IMR-90 (cell line): ENCODE measurements at regions not wholly inside any gene's neighbourhood (a gene's known extent, or its start where the extent isn't known, plus 50 kb on each side); places are given as distances from the start of the nearest gene placed in this dataset.

Experiments used
- ATAC-seq: fragments of 200-7000 bp; cut with Tn5 transposase; 2 replicates; pipeline ENCODE4 v1.9.1; 2020; ENCODE audit warnings: low read depth, mild to moderate bottlenecking, moderate library complexity
- BruUV-seq: library from RNA; stranded (reverse); fragments of 400-500 nt; replicated peaks from 2 replicates; lab custom pipeline; 2021; lab: Mats Ljungman, UMichigan
- CTCF ChIA-PET: fragments of 300-600 bp; formaldehyde crosslinking; extraction: SDS; loops from one replicate; lab custom pipeline; 2021; ENCODE audit warnings: antibody characterized with exemption; lab: Yijun Ruan, JAX
- POLR2A ChIA-PET: fragments of 300-600 bp; sonication (Branson Sonifier 250); formaldehyde crosslinking; loops from one replicate; lab custom pipeline; 2022; ENCODE audit warnings: antibody characterized with exemption; ENCODE audit not compliant: unreplicated experiment; lab: Charles Lee
- DNase-seq: peaks from one replicate; pipeline ENCODE4 v3.0.0; 2013
- H2AFZ ChIP-seq: replicated peaks from 2 replicates; pipeline ENCODE3; 2013; ENCODE audit warnings: low read length, mild to moderate bottlenecking; ENCODE audit not compliant: poor library complexity
- H2AK5ac ChIP-seq: 2 replicates; pipeline ENCODE4 v1.6.1; 2013; ENCODE audit warnings: low read depth, low read length, inconsistent platforms
- H2AK9ac ChIP-seq: replicated peaks from 2 replicates; pipeline ENCODE3; 2013; ENCODE audit warnings: mild to moderate bottlenecking, low read depth, low read length, moderate library complexity; ENCODE audit not compliant: poor library complexity
- H2BK120ac ChIP-seq: 2 replicates; pipeline ENCODE4 v1.6.1; 2013; ENCODE audit warnings: low read depth, low read length, inconsistent platforms
- H2BK15ac ChIP-seq: 3 replicates; pipeline ENCODE4 v1.6.1; 2013; ENCODE audit warnings: low read depth, low read length, inconsistent platforms
- H2BK20ac ChIP-seq: 2 replicates; pipeline ENCODE4 v1.6.1; 2013; ENCODE audit warnings: low read depth, mild to moderate bottlenecking, inconsistent platforms, low read length, moderate library complexity
- H2BK5ac ChIP-seq: 2 replicates; pipeline ENCODE4 v1.6.1; 2013; ENCODE audit warnings: mild to moderate bottlenecking, low read depth, low read length, inconsistent platforms; ENCODE audit not compliant: poor library complexity, severe bottlenecking
- H3K14ac ChIP-seq: replicated peaks from 2 replicates; pipeline ENCODE4 v1.6.1; 2013; ENCODE audit warnings: low read depth, low read length, inconsistent platforms
- H3K18ac ChIP-seq: 2 replicates; pipeline ENCODE4 v1.6.1; 2013; ENCODE audit warnings: low read depth, low read length, control low read depth
- H3K23ac ChIP-seq: 2 replicates; pipeline ENCODE4 v1.6.1; 2013; ENCODE audit warnings: low read depth, low read length, inconsistent platforms
- H3K27ac ChIP-seq: 2 replicates; pipeline ENCODE4 v1.5.1; 2013; ENCODE audit warnings: mild to moderate bottlenecking, control low read depth, low read length; ENCODE audit not compliant: insufficient read depth
- H3K27me3 ChIP-seq: 2 replicates; pipeline ENCODE4 v1.6.1; 2013; ENCODE audit warnings: low read length; ENCODE audit not compliant: control insufficient read depth, insufficient read depth
- H3K36me3 ChIP-seq: 2 replicates; pipeline ENCODE4 v1.6.1; 2013; ENCODE audit warnings: low read length, mixed read lengths; ENCODE audit not compliant: control insufficient read depth, insufficient read depth
- H3K4ac ChIP-seq: 2 replicates; pipeline ENCODE4 v1.6.1; 2013; ENCODE audit warnings: low read depth, low read length, inconsistent platforms
- H3K4me1 ChIP-seq: 2 replicates; pipeline ENCODE4 v1.6.1; 2013; ENCODE audit warnings: low read length, mixed read lengths; ENCODE audit not compliant: control insufficient read depth, insufficient read depth
- H3K4me2 ChIP-seq: 2 replicates; pipeline ENCODE4 v1.6.1; 2013; ENCODE audit warnings: low read depth, mild to moderate bottlenecking, control low read depth, low read length, moderate library complexity
- H3K4me3 ChIP-seq: 2 replicates; pipeline ENCODE4 v1.5.1; 2013; ENCODE audit warnings: low read depth, mild to moderate bottlenecking, control low read depth, low read length, moderate library complexity; ENCODE audit not compliant: insufficient read depth
- H3K56ac ChIP-seq: 2 replicates; pipeline ENCODE4 v1.6.1; 2013; ENCODE audit warnings: low read length, inconsistent platforms; ENCODE audit not compliant: insufficient read depth; ENCODE audit errors: extremely low read depth
- H3K79me1 ChIP-seq, 2 experiments: 2 replicates each; pipeline ENCODE4 v1.6.1; 2013; ENCODE audit warnings: low read length in 2 of 2, inconsistent platforms in 1 of 2, low read depth in 1 of 2
- H3K9ac ChIP-seq: 2 replicates; pipeline ENCODE4 v1.6.1; 2013; ENCODE audit warnings: low read depth, low read length, control low read depth
- H3K9me1 ChIP-seq: 2 replicates; pipeline ENCODE4 v1.6.1; 2013; ENCODE audit warnings: low read length, inconsistent platforms; ENCODE audit not compliant: insufficient read depth
- H3K9me3 ChIP-seq: 2 replicates; pipeline ENCODE4 v1.6.1; 2013; ENCODE audit warnings: low read length; ENCODE audit not compliant: control insufficient read depth, insufficient read depth
- H4K20me1 ChIP-seq: 2 replicates; pipeline ENCODE4 v1.6.1; 2013; ENCODE audit warnings: low read length, inconsistent platforms; ENCODE audit not compliant: insufficient read depth
- H4K5ac ChIP-seq: 2 replicates; pipeline ENCODE4 v1.6.1; 2013; ENCODE audit warnings: mild to moderate bottlenecking, low read depth, low read length, control low read depth
- H4K8ac ChIP-seq, 2 experiments: 2 replicates each; pipeline ENCODE4 v1.6.1; 2013; ENCODE audit warnings: low read depth in 2 of 2, low read length in 2 of 2, control low read depth in 1 of 2, inconsistent platforms in 1 of 2
- H4K91ac ChIP-seq: 2 replicates; pipeline ENCODE4 v1.6.1; 2013; ENCODE audit warnings: low read depth, low read length, inconsistent platforms; ENCODE audit not compliant: insufficient read depth
- BHLHE40 ChIP-seq: fragments of 150-350 bp; IDR thresholded peaks from 2 replicates; pipeline ENCODE4 v1.6.1; 2016; ENCODE audit warnings: mild to moderate bottlenecking, low read depth, low read length
- CEBPB ChIP-seq: IDR thresholded peaks from 2 replicates; pipeline ENCODE4 v1.6.1; 2012; ENCODE audit warnings: low read depth, low read length, improper control_type of control experiment
- CHD1 ChIP-seq: IDR thresholded peaks from 2 replicates; pipeline ENCODE4 v1.6.1; 2012; ENCODE audit warnings: low read depth, low read length, improper control_type of control experiment
- FOS ChIP-seq: fragments of 150-350 bp; IDR thresholded peaks from 2 replicates; pipeline ENCODE4 v1.6.1; 2016; ENCODE audit warnings: low read depth, low read length
- MAFK ChIP-seq: IDR thresholded peaks from 2 replicates; pipeline ENCODE4 v1.6.1; 2012; ENCODE audit warnings: low read depth, low read length, improper control_type of control experiment
- MAZ ChIP-seq: IDR thresholded peaks from 2 replicates; pipeline ENCODE4 v1.6.1; 2012; ENCODE audit warnings: low read depth, mild to moderate bottlenecking, low read length, improper control_type of control experiment, moderate library complexity, borderline replicate concordance
- MXI1 ChIP-seq: IDR thresholded peaks from 2 replicates; pipeline ENCODE4 v1.6.1; 2012; ENCODE audit warnings: low read depth, mild to moderate bottlenecking, low read length, moderate library complexity, borderline replicate concordance
- POLR2A ChIP-seq: IDR thresholded peaks from 2 replicates; pipeline ENCODE4 v1.6.1; 2012; ENCODE audit warnings: mild to moderate bottlenecking, low read depth, low read length
- RAD21 ChIP-seq: IDR thresholded peaks from 2 replicates; pipeline ENCODE4 v1.6.1; 2012; ENCODE audit warnings: low read length, improper control_type of control experiment
- RCOR1 ChIP-seq: IDR thresholded peaks from 2 replicates; pipeline ENCODE4 v1.6.1; 2012; ENCODE audit warnings: mild to moderate bottlenecking, low read length, improper control_type of control experiment; ENCODE audit not compliant: insufficient replicate concordance
- RFX5 ChIP-seq: IDR thresholded peaks from 2 replicates; pipeline ENCODE4 v1.8.0; 2012; ENCODE audit warnings: low read depth, mild to moderate bottlenecking, low read length, moderate library complexity
- SMC3 ChIP-seq: fragments of 150-350 bp; IDR thresholded peaks from 2 replicates; pipeline ENCODE4 v1.6.1; 2016; ENCODE audit warnings: low read depth, mild to moderate bottlenecking, antibody characterized with exemption, low read length, moderate library complexity
- WGBS, 2 experiments: methylation state at CpG; one replicate each; pipeline versions ENCODE4 v1.1.5 to v1.1.7; 2013; ENCODE audit warnings: missing lambda C conversion rate in 2 of 2; ENCODE audit not compliant: insufficient read length in 1 of 2; ENCODE audit errors: extremely low coverage in 2 of 2; 5-methylcytosine and 5-hydroxymethylcytosine counted together
- dilution Hi-C: fragments of 300-500 bp; cut with HindIII; formaldehyde crosslinking; loops from one replicate; pipeline ENCODE4 v1.14.3; 2018; ENCODE audit warnings: low sequenced_read_pairs; ENCODE audit not compliant: unreplicated experiment
- in situ Hi-C: fragments of 300-500 bp; cut with MboI; formaldehyde crosslinking; loops from 3 replicates; pipeline ENCODE4 v1.14.3; 2019; ENCODE audit warnings: low sequenced_read_pairs, inconsistent platforms, mixed read lengths
- intact Hi-C: fragments of 100-400 bp; cut with micrococcal nuclease; formaldehyde crosslinking; loops from 2 replicates; pipeline ENCODE4 v1.10.0; 2022
- TF ChIP-seq, protein P1 (sequence below): fragments of 150-350 bp; IDR thresholded peaks from 2 replicates; pipeline ENCODE4 v1.6.1; 2016; ENCODE audit warnings: low read depth, mild to moderate bottlenecking, low read length, moderate library complexity, borderline replicate concordance
- TF ChIP-seq, protein P2 (sequence below): conservative IDR thresholded peaks from 2 replicates; pipeline ENCODE4 v1.5.1; 2012; ENCODE audit warnings: mild to moderate bottlenecking, low read depth, low read length, improper control_type of control experiment
- TF ChIP-seq, protein P3 (sequence below): fragments of 150-350 bp; IDR thresholded peaks from 2 replicates; pipeline ENCODE4 v1.6.1; 2017; ENCODE audit warnings: mild to moderate bottlenecking, antibody characterized with exemption, low read length, low read depth

- intact Hi-C loops: no loop called here
- H3K36me3 ChIP-seq: no peaks in the 10 kb centered on the region
- no peak overlapping the region for H3K56ac ChIP-seq
- no peaks in the 10 kb centered on the region for H3K79me1 ChIP-seq
- no peaks in the 10 kb centered on the region for H3K4me1 ChIP-seq
- no peak overlapping the region for H3K27ac ChIP-seq
- no peak overlapping the region for H4K91ac ChIP-seq
- CTCF ChIA-PET: no interaction called here
- DNase-seq: no peak
- no peak overlapping the region for H4K5ac ChIP-seq
- no peak overlapping the region for H3K18ac ChIP-seq
- H2AK5ac ChIP-seq: no peak overlapping the region
- no peak overlapping the region for H2AK9ac ChIP-seq
- no peak overlapping the region for H2BK5ac ChIP-seq
- H2BK20ac ChIP-seq: no peak overlapping the region
- H2BK15ac ChIP-seq: no peak overlapping the region
- no peaks in the 10 kb centered on the region for H4K20me1 ChIP-seq
- no TSS peak for BruUV-seq
- no peak for ATAC-seq
- TF ChIP-seq, protein P1, sequence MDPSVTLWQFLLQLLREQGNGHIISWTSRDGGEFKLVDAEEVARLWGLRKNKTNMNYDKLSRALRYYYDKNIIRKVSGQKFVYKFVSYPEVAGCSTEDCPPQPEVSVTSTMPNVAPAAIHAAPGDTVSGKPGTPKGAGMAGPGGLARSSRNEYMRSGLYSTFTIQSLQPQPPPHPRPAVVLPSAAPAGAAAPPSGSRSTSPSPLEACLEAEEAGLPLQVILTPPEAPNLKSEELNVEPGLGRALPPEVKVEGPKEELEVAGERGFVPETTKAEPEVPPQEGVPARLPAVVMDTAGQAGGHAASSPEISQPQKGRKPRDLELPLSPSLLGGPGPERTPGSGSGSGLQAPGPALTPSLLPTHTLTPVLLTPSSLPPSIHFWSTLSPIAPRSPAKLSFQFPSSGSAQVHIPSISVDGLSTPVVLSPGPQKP: no peak
- TF ChIP-seq POLR2A (no peak), MAFK (no peak), CEBPB (no peak), MAZ (no peak), MXI1 (no peak), BHLHE40 (no peak), CHD1 (no peak), SMC3 (no peak), RCOR1 (no peak), FOS (no peak), RFX5 (no peak), RAD21 (no peak)
- TF ChIP-seq, protein P2, sequence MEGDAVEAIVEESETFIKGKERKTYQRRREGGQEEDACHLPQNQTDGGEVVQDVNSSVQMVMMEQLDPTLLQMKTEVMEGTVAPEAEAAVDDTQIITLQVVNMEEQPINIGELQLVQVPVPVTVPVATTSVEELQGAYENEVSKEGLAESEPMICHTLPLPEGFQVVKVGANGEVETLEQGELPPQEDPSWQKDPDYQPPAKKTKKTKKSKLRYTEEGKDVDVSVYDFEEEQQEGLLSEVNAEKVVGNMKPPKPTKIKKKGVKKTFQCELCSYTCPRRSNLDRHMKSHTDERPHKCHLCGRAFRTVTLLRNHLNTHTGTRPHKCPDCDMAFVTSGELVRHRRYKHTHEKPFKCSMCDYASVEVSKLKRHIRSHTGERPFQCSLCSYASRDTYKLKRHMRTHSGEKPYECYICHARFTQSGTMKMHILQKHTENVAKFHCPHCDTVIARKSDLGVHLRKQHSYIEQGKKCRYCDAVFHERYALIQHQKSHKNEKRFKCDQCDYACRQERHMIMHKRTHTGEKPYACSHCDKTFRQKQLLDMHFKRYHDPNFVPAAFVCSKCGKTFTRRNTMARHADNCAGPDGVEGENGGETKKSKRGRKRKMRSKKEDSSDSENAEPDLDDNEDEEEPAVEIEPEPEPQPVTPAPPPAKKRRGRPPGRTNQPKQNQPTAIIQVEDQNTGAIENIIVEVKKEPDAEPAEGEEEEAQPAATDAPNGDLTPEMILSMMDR: no peak
- TF ChIP-seq, protein P3, sequence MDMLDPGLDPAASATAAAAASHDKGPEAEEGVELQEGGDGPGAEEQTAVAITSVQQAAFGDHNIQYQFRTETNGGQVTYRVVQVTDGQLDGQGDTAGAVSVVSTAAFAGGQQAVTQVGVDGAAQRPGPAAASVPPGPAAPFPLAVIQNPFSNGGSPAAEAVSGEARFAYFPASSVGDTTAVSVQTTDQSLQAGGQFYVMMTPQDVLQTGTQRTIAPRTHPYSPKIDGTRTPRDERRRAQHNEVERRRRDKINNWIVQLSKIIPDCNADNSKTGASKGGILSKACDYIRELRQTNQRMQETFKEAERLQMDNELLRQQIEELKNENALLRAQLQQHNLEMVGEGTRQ: no peak
- no peak overlapping the region for H3K23ac ChIP-seq
- H4K8ac ChIP-seq: no peak overlapping the region
- H2BK120ac ChIP-seq: no peak overlapping the region
- no peak overlapping the region for H2AFZ ChIP-seq
- dilution Hi-C loops: no loop called here
- H3K4ac ChIP-seq: no peak overlapping the region
- 52% methylated on average over 5 of the region's 5 CpGs; no CpG with 5 or more reads in 1 of the 2 experiments for WGBS, 2 experiments
- POLR2A ChIA-PET: no interaction called here
- in situ Hi-C loops: no loop called here
- H3K4me3 ChIP-seq: no peak overlapping the region
- H3K4me2 ChIP-seq: no peak overlapping the region
- no peaks in the 10 kb centered on the region for H3K27me3 ChIP-seq
- peaks cover 10% of the 10 kb centered on the region for H3K9me3 ChIP-seq
- no peak overlapping the region for H3K14ac ChIP-seq
- no peak overlapping the region for H3K9ac ChIP-seq
- no peaks in the 10 kb centered on the region for H3K9me1 ChIP-seq
Measured at GRCh38 chr15:52844823-52845222, 54.7 kb upstream of the ONECUT1 start.
